C4-2B (cell line): ENCODE measurements at regions not wholly inside any gene's neighbourhood (a gene's known extent, or its start where the extent isn't known, plus 50 kb on each side); places are given as distances from the start of the nearest gene placed in this dataset.

ENCODE experiments used
- H3K27ac ChIP-seq: fragments of 450-650 bp; 2 replicates; pipeline ENCODE4 v1.5.1; 2017
- ZFX ChIP-seq: fragments of 450-650 bp; IDR thresholded peaks from 2 replicates; pipeline ENCODE4 v1.6.1; 2017
- TF ChIP-seq, protein P1 (sequence below): fragments of 450-650 bp; conservative IDR thresholded peaks from 2 replicates; pipeline ENCODE4 v1.5.1; 2017; ENCODE audit warnings: mild to moderate bottlenecking

DNA sequence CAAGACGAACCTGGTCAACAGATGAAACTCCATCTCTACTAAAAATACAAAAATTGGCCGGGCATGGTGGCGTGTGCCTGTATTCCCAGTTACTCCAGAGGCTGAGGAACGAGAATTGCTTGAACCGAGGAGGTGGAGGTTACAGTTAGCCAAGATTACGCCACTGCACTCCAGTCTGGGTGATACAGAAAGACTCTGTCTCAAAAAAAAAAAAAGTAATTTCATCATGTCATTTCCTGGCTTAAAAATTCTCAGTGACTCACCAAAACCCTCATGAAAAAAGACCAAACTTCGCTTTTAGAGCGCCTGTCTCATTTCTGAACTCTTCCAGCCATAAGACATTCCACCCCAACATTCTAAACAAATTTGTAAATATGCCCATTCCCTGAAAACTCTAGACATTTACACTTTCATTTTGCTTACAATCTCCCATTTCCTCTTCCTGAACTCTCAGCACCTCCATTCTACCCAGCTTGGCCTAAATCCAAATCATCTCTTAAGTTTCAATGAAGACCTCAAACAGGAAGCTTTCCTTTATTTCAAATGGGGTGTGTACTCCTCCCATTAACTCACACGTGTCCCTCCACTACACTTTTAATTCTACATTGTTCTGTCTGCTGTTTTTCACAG is 50.5 kb upstream of the PRRC2C start:
- TF ChIP-seq, protein P1, sequence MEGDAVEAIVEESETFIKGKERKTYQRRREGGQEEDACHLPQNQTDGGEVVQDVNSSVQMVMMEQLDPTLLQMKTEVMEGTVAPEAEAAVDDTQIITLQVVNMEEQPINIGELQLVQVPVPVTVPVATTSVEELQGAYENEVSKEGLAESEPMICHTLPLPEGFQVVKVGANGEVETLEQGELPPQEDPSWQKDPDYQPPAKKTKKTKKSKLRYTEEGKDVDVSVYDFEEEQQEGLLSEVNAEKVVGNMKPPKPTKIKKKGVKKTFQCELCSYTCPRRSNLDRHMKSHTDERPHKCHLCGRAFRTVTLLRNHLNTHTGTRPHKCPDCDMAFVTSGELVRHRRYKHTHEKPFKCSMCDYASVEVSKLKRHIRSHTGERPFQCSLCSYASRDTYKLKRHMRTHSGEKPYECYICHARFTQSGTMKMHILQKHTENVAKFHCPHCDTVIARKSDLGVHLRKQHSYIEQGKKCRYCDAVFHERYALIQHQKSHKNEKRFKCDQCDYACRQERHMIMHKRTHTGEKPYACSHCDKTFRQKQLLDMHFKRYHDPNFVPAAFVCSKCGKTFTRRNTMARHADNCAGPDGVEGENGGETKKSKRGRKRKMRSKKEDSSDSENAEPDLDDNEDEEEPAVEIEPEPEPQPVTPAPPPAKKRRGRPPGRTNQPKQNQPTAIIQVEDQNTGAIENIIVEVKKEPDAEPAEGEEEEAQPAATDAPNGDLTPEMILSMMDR: no peak
- no peak for TF ChIP-seq ZFX
- H3K27ac ChIP-seq: no peak overlapping the region
